NOMO-1 treated with dmso at 0.1 percent for 144 hours (cell line): ENCODE measurements at regions not wholly inside any gene's neighbourhood (a gene's known extent, or its start where the extent isn't known, plus 50 kb on each side); places are given as distances from the start of the nearest gene placed in this dataset.
"Not testable (repeated sequence)": the region's sequence is repeated elsewhere in the genome, so short reads cannot be mapped to it uniquely, and the experiment has no call there.

Source experiments
- DNase-seq: peaks from one replicate; lab custom pipeline; 2025; ENCODE audit not compliant: unreplicated experiment; lab: John Stamatoyannopoulos, UW

- no peak for DNase-seq
Observed at GRCh38 chr4:135114079-135114478, 912.5 kb upstream of the PABPC4L start.

DNA sequence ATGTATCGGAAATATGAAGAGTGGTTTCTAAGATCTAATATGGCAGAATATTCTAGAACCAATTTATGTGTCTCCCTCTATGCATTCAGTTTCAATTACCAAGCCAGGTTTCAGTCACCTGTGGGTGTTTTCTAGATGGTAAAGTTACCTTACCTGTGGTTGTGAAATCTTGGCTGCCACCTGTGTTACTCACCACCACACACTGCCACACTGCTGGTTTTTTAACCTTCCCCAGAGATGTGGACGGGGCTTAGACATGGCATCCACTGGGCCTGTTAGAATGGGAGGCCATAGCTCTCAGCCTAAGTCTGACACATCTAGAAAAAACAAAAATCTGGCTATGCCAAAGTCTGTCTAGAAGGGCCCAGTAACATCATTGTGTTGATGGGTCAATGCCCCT is 896.5 kb upstream of the PABPC4L start:
- DNase-seq: no peak

GRCh38 chr4:135073389-135073788 is 871.8 kb upstream of the PABPC4L start:
- DNase-seq: no peak

- no peak for DNase-seq
Observed at GRCh38 chr4:135072553-135072952, 871.0 kb upstream of the PABPC4L start.

- no peak for DNase-seq
Observed at GRCh38 chr4:135065366-135065765, 863.8 kb upstream of the PABPC4L start.

- no peak for DNase-seq
Observed at GRCh38 chr4:135050086-135050717, 848.6 kb upstream of the PABPC4L start.

GRCh38 chr4:135032670-135033069 is 831.1 kb upstream of the PABPC4L start:
- DNase-seq: no peak

DNA sequence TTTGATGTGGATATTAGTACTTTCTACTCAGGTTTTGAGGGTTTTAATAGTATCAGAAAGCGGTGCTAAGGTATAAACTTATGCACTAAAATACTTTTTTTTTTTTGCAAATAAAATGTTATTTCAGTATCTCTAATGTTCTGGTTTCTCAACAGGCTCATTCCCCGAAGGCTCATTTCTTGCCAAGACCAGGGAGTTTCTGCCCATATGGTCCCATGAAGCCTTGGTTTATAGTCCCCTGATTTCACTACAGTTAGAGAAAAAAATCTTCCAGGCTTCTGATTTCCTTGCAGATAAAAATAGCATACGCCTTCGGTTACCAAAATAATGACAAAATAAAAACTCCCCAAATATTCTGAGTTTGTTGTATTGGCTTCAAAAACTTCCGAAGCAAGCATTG is 814.2 kb upstream of the PABPC4L start:
- DNase-seq: no peak

DNA sequence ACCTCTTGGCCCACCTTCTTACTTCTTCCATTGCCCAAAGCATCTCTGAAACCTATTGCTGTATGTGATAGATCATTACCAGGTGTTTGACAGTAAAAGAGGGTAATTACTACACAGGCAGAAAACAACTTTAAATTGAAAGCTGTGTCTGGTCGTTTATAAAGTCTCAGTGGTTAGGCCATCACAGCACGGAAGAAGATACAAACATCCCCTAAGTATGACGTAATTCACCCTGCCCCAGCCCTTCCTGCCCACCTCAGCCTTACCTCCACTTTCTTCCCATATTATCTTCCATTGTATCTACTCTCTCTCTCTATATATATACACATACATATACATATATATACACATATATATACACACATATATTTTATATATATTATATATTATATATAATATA is 805.8 kb upstream of the PABPC4L start:
- DNase-seq: no peak

- no peak for DNase-seq
Observed at GRCh38 chr4:134999169-134999568, 797.6 kb upstream of the PABPC4L start.

- DNase-seq: no peak
Observed at GRCh38 chr4:134961963-134962362, 760.4 kb upstream of the PABPC4L start.

GRCh38 chr4:134958862-134959261 is 757.3 kb upstream of the PABPC4L start:
- DNase-seq: no peak

- DNase-seq: no peak
Observed at GRCh38 chr4:134955059-134955458, 753.5 kb upstream of the PABPC4L start.

DNA sequence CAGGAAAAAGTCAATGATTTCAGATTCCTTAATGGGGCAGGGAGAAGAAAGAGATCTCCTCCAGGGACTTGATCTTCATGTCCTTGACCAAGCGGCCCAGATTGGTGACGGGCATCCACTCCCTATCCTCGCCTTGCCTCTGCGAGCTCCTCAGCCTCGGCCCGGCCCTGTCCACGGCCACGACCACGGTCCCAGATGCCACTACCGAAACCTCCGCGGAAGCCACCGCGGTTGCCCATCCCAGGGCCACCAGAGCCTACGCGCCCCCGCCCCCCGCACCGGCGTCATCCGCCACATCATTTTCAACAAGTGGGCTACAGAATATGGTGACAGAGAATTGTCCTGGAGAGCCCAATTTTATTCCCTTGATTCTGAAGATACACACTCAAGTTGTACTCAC is 751.2 kb upstream of the PABPC4L start:
- no peak for DNase-seq

DNA sequence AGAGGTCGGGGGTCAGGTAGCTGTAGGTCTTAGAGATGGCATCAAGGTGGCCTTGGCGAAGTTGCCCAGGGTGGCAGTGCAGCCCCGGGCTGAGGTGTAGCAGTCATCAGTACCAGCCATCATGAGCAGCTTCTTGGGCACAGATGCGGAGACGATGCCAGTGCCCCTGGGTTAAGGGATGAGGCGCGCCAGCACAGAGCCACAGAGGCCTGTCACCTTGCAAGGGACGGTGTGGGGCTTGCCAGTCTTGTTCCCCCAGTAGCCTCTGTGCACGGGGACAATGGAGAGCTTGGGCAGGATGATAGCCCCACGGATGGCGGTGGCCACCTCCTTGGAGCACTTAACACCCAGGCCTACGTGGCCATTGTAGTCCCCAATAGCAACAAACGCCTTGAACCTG is 750.7 kb upstream of the PABPC4L start:
- no peak for DNase-seq

DNA sequence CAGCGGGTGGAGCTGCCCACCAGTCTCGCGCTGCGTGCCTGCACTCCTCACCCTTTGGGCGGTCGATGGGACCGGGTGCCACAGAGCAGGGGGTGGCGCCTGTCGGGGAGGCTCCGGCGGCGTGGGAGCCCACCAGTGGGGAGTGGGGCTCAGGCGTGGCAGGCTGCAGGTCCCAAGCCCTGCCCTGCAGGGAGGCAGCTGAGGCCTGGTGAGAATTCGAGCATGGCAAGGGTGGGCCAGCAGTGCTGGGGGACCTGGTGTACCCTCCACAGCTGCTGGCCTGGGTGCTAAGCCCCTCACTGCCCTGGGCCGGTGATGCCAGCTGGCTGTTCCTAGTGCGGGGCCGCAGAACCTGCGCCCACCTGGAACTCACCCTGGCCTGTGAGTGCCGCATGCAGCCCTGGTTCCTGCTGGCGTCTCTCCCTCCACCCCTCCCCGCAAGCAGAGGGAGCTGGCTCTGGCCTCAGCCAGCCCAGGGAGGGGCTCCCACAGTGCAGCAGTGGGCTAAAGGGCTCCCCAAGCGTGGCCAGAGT is 746.6 kb upstream of the PABPC4L start:
- no peak for DNase-seq

DNA sequence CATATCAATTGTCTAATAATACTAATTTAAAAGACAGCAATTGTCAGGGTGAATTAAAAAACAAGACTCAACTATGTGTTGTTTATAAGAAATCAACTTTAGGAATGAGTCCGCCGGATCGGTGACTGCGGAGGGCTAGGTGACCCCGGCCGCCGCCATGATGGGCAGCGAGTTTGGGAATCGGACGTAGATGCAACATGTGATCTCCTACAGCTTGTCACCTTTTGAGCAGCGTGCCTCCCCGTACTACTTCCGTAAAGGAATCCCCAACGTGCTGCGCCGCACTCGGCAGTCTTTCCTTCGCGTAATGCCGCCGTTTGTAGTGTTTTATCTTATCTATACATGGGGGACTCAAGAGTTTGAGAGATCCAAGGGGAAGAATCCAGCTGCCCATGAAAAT is 742.5 kb upstream of the PABPC4L start:
- no peak for DNase-seq

GRCh38 chr4:134936014-134936413 is 734.4 kb upstream of the PABPC4L start:
- no peak for DNase-seq

GRCh38 chr4:134935320-134935719 is 733.7 kb upstream of the PABPC4L start:
- no peak for DNase-seq

DNA sequence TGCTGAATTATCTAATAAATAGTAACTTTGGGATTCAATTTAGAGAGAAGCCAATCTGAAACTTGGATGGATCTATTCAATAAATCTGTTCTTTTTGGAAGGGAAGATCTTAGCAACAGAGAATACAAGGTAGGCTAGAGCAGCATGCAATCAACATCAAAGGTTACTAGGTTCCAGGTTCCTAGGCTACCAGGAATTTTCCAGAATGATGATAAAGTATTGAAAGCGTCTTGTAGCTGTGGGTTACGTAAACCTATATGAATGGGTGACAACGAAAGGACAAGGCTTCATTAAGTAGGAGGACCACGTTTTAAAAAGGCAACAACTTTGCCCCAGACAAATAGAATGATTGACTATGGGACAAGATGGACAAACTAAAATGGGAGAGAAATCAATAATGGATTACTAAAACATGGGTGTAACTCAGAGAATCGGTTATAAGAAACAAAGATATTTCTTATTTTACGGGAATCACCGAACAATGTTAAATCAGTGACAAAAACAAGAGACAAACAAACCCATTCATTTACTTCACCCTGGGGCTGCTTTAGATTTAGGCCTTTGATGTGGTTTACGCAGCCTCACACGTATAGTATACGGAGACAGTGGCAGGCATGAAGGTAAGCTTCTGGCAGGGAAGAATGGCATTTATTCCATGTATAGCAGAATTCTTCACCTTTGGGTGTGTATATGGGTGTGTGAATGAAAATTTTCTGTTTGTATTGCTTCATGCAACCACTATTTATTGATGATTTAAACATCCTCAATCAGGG is 732.6 kb upstream of the PABPC4L start:
- DNase-seq: no peak

GRCh38 chr4:134915355-134915754 is 713.8 kb upstream of the PABPC4L start:
- DNase-seq: no peak

GRCh38 chr4:134914250-134914649 is 712.7 kb upstream of the PABPC4L start:
- not testable (repeated sequence) for DNase-seq

DNA sequence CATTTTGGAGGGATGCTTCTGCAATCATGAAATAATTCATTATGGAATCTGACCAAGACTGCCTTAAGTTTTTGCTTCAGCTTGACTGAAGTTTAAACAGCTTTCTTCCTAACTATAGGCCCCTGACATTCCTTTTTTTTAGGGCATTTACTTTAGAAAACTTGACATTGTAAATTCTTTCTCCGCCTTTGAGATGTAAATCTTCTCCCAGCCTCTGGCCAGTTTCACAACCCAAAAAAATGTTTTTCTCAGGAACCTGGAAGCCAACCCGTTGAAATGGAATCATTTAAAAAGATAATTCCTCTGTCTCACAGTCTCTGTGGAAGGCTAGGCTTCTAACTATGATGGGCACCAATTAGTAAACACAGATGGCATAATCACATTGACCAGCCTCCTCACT is 710.4 kb upstream of the PABPC4L start:
- DNase-seq: no peak
